Activated naive CD4-positive, alpha-beta T cell treated with anti-CD3 and anti-CD28 coated beads, Interleukin-2, amount 50 U/mL, for 16 hours (primary cell): ENCODE measurements at regions not wholly inside any gene's neighbourhood (a gene's known extent, or its start where the extent isn't known, plus 50 kb on each side); places are given as distances from the start of the nearest gene placed in this dataset.

Experiments
- DNase-seq: peaks from one replicate; pipeline ENCODE4 v3.0.0-alpha.2; 2020

DNA sequence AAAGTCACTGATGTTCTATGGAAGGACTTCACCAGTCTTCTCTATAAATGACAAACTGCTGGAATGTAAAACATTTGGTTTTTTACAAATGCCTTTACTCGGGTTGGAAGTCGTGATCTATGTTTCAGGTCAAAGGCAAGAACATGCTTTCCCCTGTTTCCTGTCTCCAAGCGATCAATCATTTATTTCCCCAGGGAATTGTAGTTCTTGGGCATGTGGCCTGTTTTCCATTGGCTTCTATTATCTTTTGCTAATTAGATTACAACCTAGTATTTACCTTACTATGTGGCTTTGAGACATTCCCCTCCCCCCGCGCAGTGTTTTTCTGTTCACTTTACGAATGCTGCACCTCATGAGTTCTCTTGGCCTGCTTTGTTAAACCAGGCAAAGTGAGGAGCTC is 684.2 kb downstream of the EPHA4 start:
- no peak for DNase-seq

DNA sequence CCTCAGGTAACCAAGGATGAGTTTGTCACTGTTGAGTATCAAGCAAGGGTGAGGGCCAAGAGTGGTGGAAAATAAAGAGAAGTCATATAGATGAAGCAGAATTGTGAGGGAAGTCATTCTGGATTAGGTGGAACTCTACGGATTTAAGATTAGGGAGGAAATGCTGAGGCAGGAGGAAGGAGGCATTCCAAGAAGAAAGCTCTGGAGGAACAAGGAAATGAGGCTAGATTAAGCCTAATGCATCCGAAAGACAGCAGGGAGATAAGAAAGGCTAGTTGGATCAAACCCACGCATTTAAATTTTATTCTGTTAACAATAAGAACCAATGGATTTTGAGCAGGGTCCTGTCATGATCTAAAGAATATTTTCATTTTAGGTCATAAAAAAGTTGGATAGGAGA is 681.2 kb downstream of the EPHA4 start:
- DNase-seq, result no peak

- no peak for DNase-seq
These were observed 680.7 kb downstream of the EPHA4 start for GRCh38 chr2:220891405-220891804.

- no peak for DNase-seq
These were observed 680.0 kb downstream of the EPHA4 start for GRCh38 chr2:220892018-220892634.

- DNase-seq, result no peak
These were observed 678.7 kb downstream of the EPHA4 start for GRCh38 chr2:220893411-220893810.

DNA sequence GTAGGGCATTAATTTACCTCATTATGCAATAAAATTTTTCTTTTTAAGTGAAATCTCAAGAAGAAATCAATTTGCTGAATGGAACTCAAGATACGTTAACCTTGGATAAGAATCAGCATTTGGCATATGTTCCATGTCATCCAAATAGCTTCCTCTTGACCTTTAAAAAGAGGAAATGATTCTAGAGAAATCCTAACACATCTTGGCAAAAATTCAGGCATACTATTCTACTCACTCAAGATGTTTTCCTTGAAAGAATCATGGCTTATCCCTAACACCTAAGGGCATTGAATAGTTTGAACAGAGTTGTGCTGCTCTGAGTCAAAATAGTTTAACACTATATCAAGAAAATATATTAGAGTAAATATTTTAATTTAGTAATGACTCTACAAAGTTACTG is 678.0 kb downstream of the EPHA4 start:
- DNase-seq, result no peak

GRCh38 chr2:220899492-220899891 is 672.6 kb downstream of the EPHA4 start:
- no peak for DNase-seq

- no peak for DNase-seq
These were observed 668.1 kb downstream of the EPHA4 start for GRCh38 chr2:220904015-220904414.

GRCh38 chr2:220913384-220913783 is 658.7 kb downstream of the EPHA4 start:
- no peak for DNase-seq

- no peak for DNase-seq
These were observed 656.9 kb downstream of the EPHA4 start for GRCh38 chr2:220915092-220915623.

GRCh38 chr2:220916931-220917330 is 655.2 kb downstream of the EPHA4 start:
- DNase-seq, result no peak

DNA sequence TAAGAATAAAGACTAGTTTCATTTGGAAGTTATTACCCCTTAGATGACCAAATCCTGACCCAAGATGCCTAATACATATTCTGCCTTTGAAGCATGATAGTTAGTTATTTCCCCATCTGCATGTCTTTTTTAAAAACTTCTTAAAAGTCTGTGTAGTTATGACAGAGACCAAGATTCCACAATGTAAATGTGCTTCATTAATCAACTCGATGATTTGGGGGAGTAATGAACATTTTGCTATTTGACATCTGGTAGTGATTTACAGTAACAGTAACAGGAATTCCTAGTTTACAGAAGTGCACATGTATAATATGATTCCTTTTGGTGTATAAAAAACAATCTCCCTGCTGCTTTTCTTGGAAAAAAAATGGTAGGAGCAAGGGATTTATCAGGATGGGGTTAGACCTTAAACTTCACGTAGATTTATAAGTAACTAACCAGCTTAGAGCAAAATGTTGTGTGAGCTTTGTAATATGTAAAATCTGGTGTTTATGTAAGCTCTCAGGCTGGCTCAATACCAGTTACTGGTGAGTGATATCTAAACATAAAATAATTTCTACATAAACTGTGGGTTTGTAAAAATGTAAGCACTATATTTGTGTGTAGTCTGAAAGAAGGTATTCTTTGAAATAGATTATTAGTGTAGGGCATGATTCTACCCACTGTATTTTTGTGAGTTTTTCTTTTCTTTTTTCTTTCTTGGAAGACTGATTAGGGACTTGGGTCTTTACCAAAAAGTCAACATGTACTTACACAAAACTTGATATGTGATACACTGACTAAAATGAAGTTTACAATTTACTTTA is 641.6 kb downstream of the EPHA4 start:
- no peak for DNase-seq

GRCh38 chr2:220931491-220931890 is 640.6 kb downstream of the EPHA4 start:
- DNase-seq, result no peak

GRCh38 chr2:220932041-220932440 is 640.1 kb downstream of the EPHA4 start:
- no peak for DNase-seq

DNA sequence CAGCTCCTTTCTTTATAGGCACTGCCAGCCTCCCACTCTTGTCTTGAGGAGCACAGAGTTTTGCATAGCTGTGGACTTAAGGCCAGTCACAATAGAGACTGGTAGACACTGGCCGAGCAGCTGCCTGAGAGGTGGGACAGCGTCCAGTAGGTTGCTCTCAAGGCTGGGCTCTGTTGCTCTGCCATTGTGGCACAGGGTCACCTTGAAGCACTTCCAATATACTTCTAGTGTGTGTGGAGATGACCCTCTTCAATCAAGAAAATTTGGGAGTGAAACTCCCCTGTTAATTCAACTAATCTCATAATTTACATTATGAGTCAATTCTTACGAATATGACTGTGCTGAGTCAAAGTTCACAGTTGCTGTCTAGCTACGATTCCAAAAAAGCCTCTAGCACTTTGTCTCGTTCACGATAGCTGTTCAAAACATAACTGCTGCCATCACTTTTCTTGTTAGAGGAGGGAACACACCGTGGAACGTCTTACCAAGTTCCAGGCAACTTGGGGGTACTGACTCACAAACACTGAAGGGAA is 636.2 kb downstream of the EPHA4 start:
- no peak for DNase-seq

DNA sequence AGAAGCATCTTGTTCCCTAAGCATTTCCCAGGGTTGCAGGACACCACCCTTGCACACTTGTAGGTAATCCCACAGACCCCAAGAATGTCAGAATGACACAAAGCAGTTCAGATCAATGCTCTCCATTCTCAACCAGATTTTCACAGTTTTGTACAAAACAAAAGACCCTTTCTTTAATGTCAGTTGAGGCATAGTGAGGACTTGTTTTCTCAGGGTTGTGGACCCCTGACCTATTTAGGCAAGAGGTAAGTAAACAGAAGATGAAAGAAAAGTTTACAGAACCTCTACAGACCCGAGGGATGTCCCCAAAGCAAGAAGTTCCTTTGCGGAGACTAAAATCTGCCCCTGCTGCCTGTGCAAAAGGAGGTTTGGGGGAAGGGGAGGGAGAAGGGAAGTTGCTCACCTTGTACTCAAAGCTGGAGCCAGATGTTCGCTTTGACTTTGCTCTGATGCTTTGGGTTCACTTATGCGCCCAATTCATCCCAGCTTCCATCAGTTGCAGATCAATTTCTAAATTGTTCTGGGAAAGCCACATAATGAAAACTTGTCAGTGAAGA is 635.4 kb downstream of the EPHA4 start:
- no peak for DNase-seq

- DNase-seq, result no peak
These were observed 634.9 kb downstream of the EPHA4 start for GRCh38 chr2:220937245-220937644.

- no peak for DNase-seq
These were observed 631.5 kb downstream of the EPHA4 start for GRCh38 chr2:220940646-220941045.

- no peak for DNase-seq
These were observed 630.4 kb downstream of the EPHA4 start for GRCh38 chr2:220941683-220942082.

DNA sequence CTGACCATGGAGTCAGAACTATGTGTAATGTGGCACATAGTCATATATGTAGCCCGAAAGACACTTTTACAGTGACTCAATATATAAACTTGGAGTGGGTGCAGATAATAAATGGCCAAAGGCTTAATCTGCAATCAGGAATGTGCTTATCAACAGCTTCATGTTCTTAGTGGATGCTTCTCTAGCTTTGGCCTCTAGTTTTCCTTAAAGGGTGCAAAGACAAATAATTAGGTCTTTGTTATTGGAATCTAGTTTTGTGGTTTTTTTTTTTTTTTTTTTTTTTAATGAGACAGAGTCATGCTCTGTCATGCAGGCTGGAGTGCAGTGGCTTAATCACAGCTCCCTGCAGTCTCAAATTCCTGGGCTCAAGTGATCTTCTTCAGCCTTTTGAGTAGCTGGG is 625.6 kb downstream of the EPHA4 start:
- DNase-seq, result no peak

DNA sequence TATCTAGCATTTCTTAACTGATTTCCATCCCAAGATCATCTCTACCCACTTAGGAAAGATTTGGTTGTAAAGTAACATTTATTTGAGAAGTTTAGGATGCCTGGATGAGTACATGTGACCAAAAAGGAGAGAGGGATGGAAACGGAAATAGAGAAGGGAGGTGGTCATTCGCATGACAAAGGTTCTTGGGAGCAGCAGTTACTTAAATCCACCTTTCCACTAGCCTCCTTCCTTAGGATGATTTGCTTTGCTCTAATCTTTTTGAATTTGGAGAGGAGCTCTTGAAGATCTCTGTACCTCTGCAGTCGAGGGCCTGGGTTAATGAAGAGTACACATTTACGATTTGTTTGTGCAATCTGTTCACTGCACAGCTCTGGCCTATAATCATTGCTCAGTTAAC is 623.5 kb downstream of the EPHA4 start:
- DNase-seq, result no peak

GRCh38 chr2:220949466-220949865 is 622.6 kb downstream of the EPHA4 start:
- DNase-seq, result no peak

DNA sequence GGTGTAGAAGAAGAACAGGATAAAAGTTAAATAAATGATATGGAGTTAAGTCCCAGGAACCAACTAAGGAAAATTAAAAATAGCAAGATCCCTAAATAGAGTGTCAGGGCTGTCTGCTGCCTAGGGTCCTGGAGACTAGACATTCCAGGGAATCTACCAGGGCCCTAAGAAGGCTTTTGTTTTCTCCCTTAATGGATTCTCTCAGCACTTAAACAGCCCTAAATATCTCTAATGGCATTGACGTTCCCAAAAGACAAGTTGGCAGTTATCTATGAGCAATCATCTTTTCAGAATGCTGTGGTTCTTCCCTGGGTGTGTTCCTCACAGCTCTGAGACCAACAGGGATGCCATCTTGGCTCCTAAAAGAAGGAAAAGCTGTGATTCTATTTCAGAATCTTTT is 616.3 kb downstream of the EPHA4 start:
- no peak for DNase-seq

DNA sequence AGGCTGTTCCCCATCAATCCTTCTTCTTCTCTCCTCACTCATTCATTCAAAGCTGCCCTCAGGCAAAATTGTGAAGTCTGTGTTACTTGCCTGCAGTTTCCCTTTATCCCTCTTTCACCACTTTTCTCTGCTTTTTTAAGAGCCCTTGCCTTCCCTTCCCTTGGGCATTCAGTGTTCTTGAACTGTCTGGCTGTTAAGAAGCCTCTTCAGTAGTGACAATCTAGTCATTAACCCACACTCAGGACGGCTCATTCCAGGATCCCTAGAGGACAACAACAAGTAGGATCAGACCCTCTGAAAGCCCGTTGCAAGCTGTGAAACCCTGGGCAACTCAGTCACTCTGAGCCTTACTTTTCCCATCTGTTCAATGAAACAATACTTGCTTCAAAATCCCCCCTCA is 615.7 kb downstream of the EPHA4 start:
- no peak for DNase-seq
